GM23248 (cell line): ENCODE measurements at regions not wholly inside any gene's neighbourhood (a gene's known extent, or its start where the extent isn't known, plus 50 kb on each side); places are given as distances from the start of the nearest gene placed in this dataset.
"Not testable (repeated sequence)": the region's sequence is repeated elsewhere in the genome, so short reads cannot be mapped to it uniquely, and the experiment has no call there.

Experiments used
- EZH2 ChIP-seq: fragments of 200-600 bp; sonication (generic); IDR thresholded peaks from 2 replicates; pipeline ENCODE4 v1.6.1; 2018; ENCODE audit warnings: antibody characterized with exemption, mild to moderate bottlenecking; ENCODE audit not compliant: insufficient read depth, poor library complexity, severe bottlenecking
- EZH2phosphoT487 ChIP-seq: fragments of 200-600 bp; sonication (generic); IDR thresholded peaks from 2 replicates; pipeline ENCODE4 v1.6.1; 2018; ENCODE audit warnings: antibody characterized with exemption, moderate library complexity, mild to moderate bottlenecking, low read depth; ENCODE audit not compliant: insufficient read depth

GRCh38 chr17:15867331-15867730 lies 77.6 kb upstream of the ADORA2B start:
- TF ChIP-seq EZH2, EZH2phosphoT487: not testable (repeated sequence)
